Liver (tissue), 8 donors: ENCODE measurements at regions not wholly inside any gene's neighbourhood (a gene's known extent, or its start where the extent isn't known, plus 50 kb on each side); places are given as distances from the start of the nearest gene placed in this dataset.

Source experiments
- DNase-seq: peaks from one replicate; pipeline ENCODE4 v3.0.0-alpha.2; 2017; ENCODE audit warnings: low spot score
- H3K27ac ChIP-seq, 2 donors: one replicate each; pipeline ENCODE4 v1.7.0; 2013; ENCODE audit warnings: inconsistent platforms in 2 of 2, low read length in 2 of 2, control low read depth in 1 of 2, low read depth in 1 of 2, mild to moderate bottlenecking in 1 of 2
- H3K27me3 ChIP-seq, 4 donors: one replicate each; pipeline versions ENCODE4 v1.6.1 to v1.7.0; 2013; ENCODE audit warnings: low read length in 3 of 4, inconsistent platforms in 1 of 4, mild to moderate bottlenecking in 1 of 4, moderate library complexity in 1 of 4; ENCODE audit not compliant: control insufficient read depth in 4 of 4, insufficient read depth in 4 of 4
- H3K36me3 ChIP-seq, 4 donors: one replicate each; pipeline versions ENCODE4 v1.6.1 to v1.7.0; 2013; ENCODE audit warnings: low read length in 3 of 4, mild to moderate bottlenecking in 3 of 4, low read depth in 1 of 4, moderate library complexity in 1 of 4; ENCODE audit not compliant: control insufficient read depth in 4 of 4, insufficient read depth in 3 of 4
- H3K4me1 ChIP-seq, 4 donors: one replicate each; pipeline versions ENCODE4 v1.6.1 to v1.7.0; 2013; ENCODE audit warnings: low read length in 3 of 4, mild to moderate bottlenecking in 3 of 4, moderate library complexity in 1 of 4; ENCODE audit not compliant: control insufficient read depth in 4 of 4, insufficient read depth in 4 of 4
- H3K4me3 ChIP-seq, 3 donors: one replicate each; pipeline versions ENCODE4 v1.6.1 to v1.7.0; 2013; ENCODE audit warnings: low read length in 3 of 3, control low read depth in 1 of 3, low read depth in 1 of 3, mild to moderate bottlenecking in 1 of 3
- H3K9ac ChIP-seq, 2 donors: one replicate each; pipeline ENCODE4 v1.7.0; 2013; ENCODE audit warnings: low read length in 2 of 2, mild to moderate bottlenecking in 2 of 2, moderate library complexity in 2 of 2, control low read depth in 1 of 2, low read depth in 1 of 2
- H3K9me3 ChIP-seq, 4 donors: one replicate each; pipeline versions ENCODE4 v1.6.1 to v1.7.0; 2013; ENCODE audit warnings: low read length in 3 of 4; ENCODE audit not compliant: control insufficient read depth in 4 of 4
- ATF3 ChIP-seq: IDR thresholded peaks from 2 replicates; pipeline ENCODE4 v1.6.1; 2016; ENCODE audit warnings: antibody characterized with exemption
- CTCF ChIP-seq: fragments of 150-350 bp; IDR thresholded peaks from 2 replicates; pipeline ENCODE4 v1.5.1; 2017; ENCODE audit warnings: improper control_type of control experiment, low read depth, low read length; ENCODE audit not compliant: missing input control
- EGR1 ChIP-seq, 2 donors: IDR thresholded peaks; 2 replicates each; pipeline ENCODE4 v1.6.1; 2016 to 2018; ENCODE audit warnings: antibody characterized with exemption in 2 of 2, low read depth in 2 of 2
- FOXA1 ChIP-seq: IDR thresholded peaks from 2 replicates; pipeline ENCODE4 v1.6.1; 2016; ENCODE audit warnings: antibody characterized with exemption
- FOXA2 ChIP-seq: IDR thresholded peaks from 2 replicates; pipeline ENCODE4 v1.6.1; 2016; ENCODE audit warnings: antibody characterized with exemption
- GABPA ChIP-seq, 2 donors: IDR thresholded peaks in 1 of 2; conservative IDR thresholded peaks in 1 of 2; 2 replicates each; pipeline ENCODE4 v1.6.1; 2016; ENCODE audit warnings: antibody characterized with exemption in 2 of 2, mild to moderate bottlenecking in 1 of 2, moderate library complexity in 1 of 2
- HNF4A ChIP-seq, 2 donors: conservative IDR thresholded peaks; 2 replicates each; pipeline ENCODE4 v1.6.1; 2016; ENCODE audit warnings: antibody characterized with exemption in 2 of 2, mild to moderate bottlenecking in 2 of 2
- HNF4G ChIP-seq: IDR thresholded peaks from 2 replicates; pipeline ENCODE4 v1.6.1; 2016; ENCODE audit warnings: antibody characterized with exemption
- JUND ChIP-seq, 2 donors: IDR thresholded peaks; 2 replicates each; pipeline ENCODE4 v1.6.1; 2016; ENCODE audit warnings: antibody characterized with exemption in 2 of 2
- MAX ChIP-seq: IDR thresholded peaks from 2 replicates; pipeline ENCODE4 v1.6.1; 2016; ENCODE audit warnings: antibody characterized with exemption
- NR2F2 ChIP-seq: IDR thresholded peaks from 2 replicates; pipeline ENCODE4 v1.6.1; 2016; ENCODE audit warnings: antibody characterized with exemption
- RAD21 ChIP-seq, 2 donors: IDR thresholded peaks; 2 replicates each; pipeline ENCODE4 v1.6.1; 2016; ENCODE audit warnings: antibody characterized with exemption in 2 of 2, mild to moderate bottlenecking in 2 of 2
- REST ChIP-seq: IDR thresholded peaks from 2 replicates; pipeline ENCODE4 v1.6.1; 2016; ENCODE audit warnings: antibody characterized with exemption, mild to moderate bottlenecking
- RXRA ChIP-seq, 2 donors: IDR thresholded peaks; 2 replicates each; pipeline ENCODE4 v1.6.1; 2017 to 2018; ENCODE audit warnings: antibody characterized with exemption in 2 of 2, mild to moderate bottlenecking in 1 of 2
- SP1 ChIP-seq: IDR thresholded peaks from 2 replicates; pipeline ENCODE4 v1.6.1; 2018; ENCODE audit warnings: antibody characterized with exemption, mild to moderate bottlenecking
- TAF1 ChIP-seq: conservative IDR thresholded peaks from 2 replicates; pipeline ENCODE4 v1.6.1; 2016; ENCODE audit warnings: antibody characterized with exemption, mild to moderate bottlenecking
- YY1 ChIP-seq: IDR thresholded peaks from 2 replicates; pipeline ENCODE4 v1.6.1; 2016; ENCODE audit warnings: antibody characterized with exemption, mild to moderate bottlenecking
- ZBTB33 ChIP-seq: IDR thresholded peaks from 2 replicates; pipeline ENCODE4 v1.6.1; 2016; ENCODE audit warnings: antibody characterized with exemption
- WGBS: extraction: QIAGEN DNeasy Blood & Tissue Kit; methylation state at CpG from one replicate; pipeline ENCODE4 v1.1.7; 2013; 5-methylcytosine and 5-hydroxymethylcytosine counted together
- donor health status: healthy.
- donor health status: healthy.
- donor health status: healthy.
- donor health status: healthy.
- donor health status: healthy.

- Histone ChIP-seq H3K27me3 (no peaks in the 10 kb centered on the region), H3K4me3 (no peak overlapping the region), H3K27ac (no peak overlapping the region), H3K9me3 (no peaks in the 10 kb centered on the region), H3K36me3 (no peaks in the 10 kb centered on the region), H3K4me1 (peaks cover 0 to 2% (median 0%) of the 10 kb centered on the region in 4 donors), H3K9ac (no peak overlapping the region)
- DNase-seq = no peak
- WGBS = 72% methylated on average over 5 of the region's 5 CpGs
- no peak for TF ChIP-seq HNF4A (conservative IDR thresholded peaks at IDR 0.05)
- no peak for TF ChIP-seq JUND (IDR thresholded peaks at IDR 0.05)
- TF ChIP-seq CTCF = no peak
- no peak for TF ChIP-seq RXRA (IDR thresholded peaks at IDR 0.05)
- TF ChIP-seq ATF3 = no peak
- no peak for TF ChIP-seq RAD21 (IDR thresholded peaks at IDR 0.05)
- no peak for TF ChIP-seq FOXA2
- TF ChIP-seq YY1 = no peak
- no peak for TF ChIP-seq NR2F2
- TF ChIP-seq TAF1 = no peak
- TF ChIP-seq MAX = no peak
- no peak for TF ChIP-seq HNF4G
- no peak for TF ChIP-seq EGR1 (IDR thresholded peaks at IDR 0.05; ENCODE audit: low read depth in 2 of 2)
- no peak for TF ChIP-seq SP1
Observed at GRCh38 chr14:38129705-38130104, 78.0 kb upstream of the SSTR1 start.

- 83% methylated on average over 10 of the region's 10 CpGs for WGBS
- Histone ChIP-seq H3K4me3 (no peak overlapping the region), H3K9ac (no peak overlapping the region), H3K4me1 (no peaks in the 10 kb centered on the region), H3K9me3 (no peaks in the 10 kb centered on the region), H3K27me3 (no peaks in the 10 kb centered on the region), H3K36me3 (no peaks in the 10 kb centered on the region), H3K27ac (no peak overlapping the region)
- no peak for TF ChIP-seq SP1
- no peak for TF ChIP-seq GABPA (IDR thresholded peaks at IDR 0.05 in 1 of 2, conservative IDR thresholded peaks at IDR 0.05 in 1 of 2)
- no peak for TF ChIP-seq REST
- no peak for TF ChIP-seq ATF3
- TF ChIP-seq YY1 = no peak
- no peak for TF ChIP-seq TAF1
- TF ChIP-seq RXRA (IDR thresholded peaks at IDR 0.05) = no peak
- no peak for TF ChIP-seq JUND (IDR thresholded peaks at IDR 0.05)
- TF ChIP-seq EGR1 (IDR thresholded peaks at IDR 0.05; ENCODE audit: low read depth in 2 of 2) = no peak
- TF ChIP-seq FOXA2 = no peak
- TF ChIP-seq RAD21 (IDR thresholded peaks at IDR 0.05) = no peak
- no peak for TF ChIP-seq HNF4G
- no peak for TF ChIP-seq CTCF
- TF ChIP-seq MAX = no peak
- TF ChIP-seq ZBTB33 = no peak
- TF ChIP-seq FOXA1 = no peak
- no peak for TF ChIP-seq NR2F2
- no peak for TF ChIP-seq HNF4A (conservative IDR thresholded peaks at IDR 0.05)
- no peak for DNase-seq
Observed at GRCh38 chr14:38134416-38135030, 73.2 kb upstream of the SSTR1 start.
